ENCODE measurements at regions not wholly inside any gene's neighbourhood (a gene's known extent, or its start where the extent isn't known, plus 50 kb on each side); places are given as distances from the start of the nearest gene placed in this dataset.

DNA sequence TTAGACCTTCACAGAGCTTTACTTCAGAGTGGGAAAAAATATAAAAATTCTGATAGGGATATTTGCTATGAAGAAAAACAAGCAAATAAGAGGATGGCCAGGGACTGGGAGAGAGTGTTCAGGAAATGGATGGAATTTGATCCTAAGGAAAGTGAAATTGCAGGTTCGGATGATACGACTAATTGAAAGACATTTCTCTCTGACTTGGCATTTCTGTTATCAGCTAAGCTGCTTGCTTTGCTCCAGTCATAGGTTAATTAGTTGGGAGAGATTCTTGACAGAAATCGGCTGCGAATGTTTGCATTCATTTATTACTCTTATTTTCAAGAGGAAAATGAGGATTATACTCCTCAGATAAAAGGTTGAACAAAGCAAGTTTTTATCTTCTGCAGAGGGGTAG, 808.7 kb upstream of the NECTIN3 start:
- Histone ChIP-seq H3K27ac (ENCODE audit: low read depth, low read length) (no peak overlapping the region), H3K4me3 (ENCODE audit: low read depth, low read length) (no peak overlapping the region), H3K9me3 (ENCODE audit: control insufficient read depth, insufficient read depth, low read length) (no peaks in the 10 kb centered on the region), H3K27me3 (ENCODE audit: control insufficient read depth, insufficient read depth, low read length) (no peaks in the 10 kb centered on the region)
- DNase-seq (ENCODE audit: low read depth, low spot score) = no peak
- TF ChIP-seq, protein P1, sequence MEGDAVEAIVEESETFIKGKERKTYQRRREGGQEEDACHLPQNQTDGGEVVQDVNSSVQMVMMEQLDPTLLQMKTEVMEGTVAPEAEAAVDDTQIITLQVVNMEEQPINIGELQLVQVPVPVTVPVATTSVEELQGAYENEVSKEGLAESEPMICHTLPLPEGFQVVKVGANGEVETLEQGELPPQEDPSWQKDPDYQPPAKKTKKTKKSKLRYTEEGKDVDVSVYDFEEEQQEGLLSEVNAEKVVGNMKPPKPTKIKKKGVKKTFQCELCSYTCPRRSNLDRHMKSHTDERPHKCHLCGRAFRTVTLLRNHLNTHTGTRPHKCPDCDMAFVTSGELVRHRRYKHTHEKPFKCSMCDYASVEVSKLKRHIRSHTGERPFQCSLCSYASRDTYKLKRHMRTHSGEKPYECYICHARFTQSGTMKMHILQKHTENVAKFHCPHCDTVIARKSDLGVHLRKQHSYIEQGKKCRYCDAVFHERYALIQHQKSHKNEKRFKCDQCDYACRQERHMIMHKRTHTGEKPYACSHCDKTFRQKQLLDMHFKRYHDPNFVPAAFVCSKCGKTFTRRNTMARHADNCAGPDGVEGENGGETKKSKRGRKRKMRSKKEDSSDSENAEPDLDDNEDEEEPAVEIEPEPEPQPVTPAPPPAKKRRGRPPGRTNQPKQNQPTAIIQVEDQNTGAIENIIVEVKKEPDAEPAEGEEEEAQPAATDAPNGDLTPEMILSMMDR (IDR thresholded peaks at IDR 0.05; ENCODE audit: low read depth, low read length) = no peak
- CTCF ChIA-PET = no interaction called here
- POLR2A ChIA-PET = no interaction called here

DNA sequence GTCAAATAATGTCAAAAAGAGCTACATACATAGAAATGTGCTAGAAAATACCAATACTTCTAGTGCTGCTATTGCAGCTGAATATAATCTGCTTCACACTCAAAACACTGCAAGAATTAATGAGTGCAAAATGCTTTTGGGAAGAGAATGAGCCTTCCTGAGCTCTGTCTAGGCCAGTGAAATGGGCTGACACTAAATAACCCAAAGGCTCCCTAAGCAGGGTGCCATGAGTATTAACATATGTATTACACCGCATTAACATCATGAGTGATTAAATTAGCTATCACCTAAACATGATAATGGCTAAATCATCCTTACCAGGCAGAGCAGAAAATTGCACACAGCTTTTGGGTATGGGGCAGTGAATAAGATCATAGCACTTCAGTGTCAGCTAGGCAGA, 806.3 kb upstream of the NECTIN3 start:
- Histone ChIP-seq H3K9me3 (ENCODE audit: control insufficient read depth, insufficient read depth, low read length) (no peaks in the 10 kb centered on the region), H3K4me3 (ENCODE audit: low read depth, low read length) (no peak overlapping the region), H3K27me3 (ENCODE audit: control insufficient read depth, insufficient read depth, low read length) (no peaks in the 10 kb centered on the region), H3K27ac (ENCODE audit: low read depth, low read length) (no peak overlapping the region)
- TF ChIP-seq, protein P1 (IDR thresholded peaks at IDR 0.05; ENCODE audit: low read depth, low read length) = no peak
- POLR2A ChIA-PET = interaction anchor here (0.6 kb wide), 1 partner anchor 414 kb away, joined by 3 read pairs; no protein-coding TSS in a partner anchor
- DNase-seq (ENCODE audit: low read depth, low spot score) = no peak
- CTCF ChIA-PET = no interaction called here

DNA sequence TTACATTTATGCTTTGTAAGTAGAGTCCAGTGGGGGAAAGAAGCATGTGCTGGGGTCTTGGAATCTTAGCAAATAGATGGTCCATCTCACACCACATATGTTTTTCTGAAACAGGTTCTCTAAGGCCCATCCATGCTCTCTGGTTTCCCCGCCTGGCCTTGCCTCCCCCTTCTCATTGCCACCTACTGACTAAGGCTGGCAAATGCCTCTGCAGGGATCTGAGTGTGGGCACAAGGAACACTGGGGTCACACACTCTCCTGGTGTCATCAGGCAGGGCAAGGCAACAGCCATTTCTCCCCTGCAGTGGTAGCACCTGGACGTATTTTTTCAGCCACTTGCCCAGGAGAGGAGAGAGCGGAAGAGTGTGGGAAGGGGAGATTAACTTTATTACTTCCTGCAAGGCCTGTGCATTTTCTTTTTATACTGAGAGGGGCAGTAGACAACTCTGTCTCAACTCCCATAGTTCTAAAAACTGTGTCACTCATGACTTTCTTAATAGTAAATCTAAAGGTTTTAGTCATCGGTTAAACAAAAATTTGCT, 804.2 kb upstream of the NECTIN3 start:
- H3K9me3 ChIP-seq (ENCODE audit: control insufficient read depth, insufficient read depth, low read length) = no peaks in the 10 kb centered on the region
- TF ChIP-seq, protein P1 (IDR thresholded peaks at IDR 0.05; ENCODE audit: low read depth, low read length) = no peak
- H3K4me3 ChIP-seq (ENCODE audit: low read depth, low read length) = no peak overlapping the region
- CTCF ChIA-PET = no interaction called here
- no peak for DNase-seq (ENCODE audit: low read depth, low spot score)
- H3K27me3 ChIP-seq (ENCODE audit: control insufficient read depth, insufficient read depth, low read length) = no peaks in the 10 kb centered on the region
- POLR2A ChIA-PET = no interaction called here
- H3K27ac ChIP-seq (ENCODE audit: low read depth, low read length) = no peak overlapping the region

- CTCF ChIA-PET = no interaction called here
Measured at GRCh38 chr3:110272525-110272924, 799.1 kb upstream of the NECTIN3 start.

DNA sequence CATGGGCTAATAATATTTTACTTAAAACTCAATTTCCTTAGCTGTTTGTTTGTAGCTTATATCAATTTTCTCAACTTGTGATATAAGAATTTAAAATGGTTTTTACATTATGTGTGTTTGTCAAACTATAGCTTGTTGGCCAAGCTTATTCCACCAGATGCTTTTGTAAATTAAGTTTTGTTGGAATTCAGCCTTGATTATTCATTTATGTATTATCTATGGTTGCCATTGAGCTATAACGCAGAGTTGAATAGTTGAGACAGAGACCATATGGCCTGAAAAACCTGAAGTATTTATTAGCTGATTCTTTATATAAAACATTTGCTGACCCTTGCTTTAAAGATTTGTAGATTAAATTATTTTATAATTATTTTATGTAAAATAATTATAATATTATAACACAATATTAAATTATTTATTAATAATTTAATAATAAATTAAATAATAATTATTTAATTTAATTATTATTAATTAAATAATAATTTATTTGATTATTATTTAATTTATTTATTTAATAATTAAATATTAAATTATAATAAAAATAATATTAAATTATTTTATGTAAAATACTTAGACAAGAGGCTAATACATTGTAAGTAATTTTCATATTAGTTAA, 779.6 kb upstream of the NECTIN3 start:
- Histone ChIP-seq H3K27ac (ENCODE audit: low read depth, low read length) (no peak overlapping the region), H3K4me3 (ENCODE audit: low read depth, low read length) (no peak overlapping the region), H3K9me3 (ENCODE audit: control insufficient read depth, insufficient read depth, low read length) (no peaks in the 10 kb centered on the region; the same call in 1 of the 2 replicates), H3K27me3 (ENCODE audit: control insufficient read depth, insufficient read depth, low read length) (no peaks in the 10 kb centered on the region)
- TF ChIP-seq, protein P1 (IDR thresholded peaks at IDR 0.05; ENCODE audit: low read depth, low read length) = no peak
- POLR2A ChIA-PET = no interaction called here
- CTCF ChIA-PET = interaction anchor here (0.8 to 1.4 kb wide), 2 partner anchors 8 to 11 kb away, joined by 3 to 4 read pairs; no protein-coding TSS in a partner anchor
- DNase-seq (ENCODE audit: low read depth, low spot score) = no peak

More at GRCh38 chr3:110272525-110272924, 799.1 kb upstream of the NECTIN3 start:
- no peak for DNase-seq (ENCODE audit: low read depth, low spot score)
- POLR2A ChIA-PET = no interaction called here
- Histone ChIP-seq H3K27me3 (ENCODE audit: control insufficient read depth, insufficient read depth, low read length) (no peaks in the 10 kb centered on the region), H3K9me3 (ENCODE audit: control insufficient read depth, insufficient read depth, low read length) (no peaks in the 10 kb centered on the region), H3K4me3 (ENCODE audit: low read depth, low read length) (no peak overlapping the region), H3K27ac (ENCODE audit: low read depth, low read length) (no peak overlapping the region)
- TF ChIP-seq, protein P1 (IDR thresholded peaks at IDR 0.05; ENCODE audit: low read depth, low read length) = no peak

Measured in AG04450 (cell line).